DND-41 (cell line): ENCODE measurements at regions not wholly inside any gene's neighbourhood (a gene's known extent, or its start where the extent isn't known, plus 50 kb on each side); places are given as distances from the start of the nearest gene placed in this dataset.

Experiments used
- EZH2 ChIP-seq: IDR thresholded peaks from 3 replicates; pipeline ENCODE4 v1.6.1; 2012; ENCODE audit warnings: borderline replicate concordance, low read depth, mild to moderate bottlenecking, moderate library complexity, low read length, inconsistent platforms; ENCODE audit not compliant: severe bottlenecking
- TF ChIP-seq, protein P1 (sequence below): IDR thresholded peaks from 2 replicates; pipeline ENCODE4 v1.5.1; 2012; ENCODE audit warnings: borderline replicate concordance, low read length, moderate library complexity, mild to moderate bottlenecking; ENCODE audit not compliant: poor library complexity, severe bottlenecking; ENCODE audit errors: extremely low read depth

- TF ChIP-seq, protein P1, sequence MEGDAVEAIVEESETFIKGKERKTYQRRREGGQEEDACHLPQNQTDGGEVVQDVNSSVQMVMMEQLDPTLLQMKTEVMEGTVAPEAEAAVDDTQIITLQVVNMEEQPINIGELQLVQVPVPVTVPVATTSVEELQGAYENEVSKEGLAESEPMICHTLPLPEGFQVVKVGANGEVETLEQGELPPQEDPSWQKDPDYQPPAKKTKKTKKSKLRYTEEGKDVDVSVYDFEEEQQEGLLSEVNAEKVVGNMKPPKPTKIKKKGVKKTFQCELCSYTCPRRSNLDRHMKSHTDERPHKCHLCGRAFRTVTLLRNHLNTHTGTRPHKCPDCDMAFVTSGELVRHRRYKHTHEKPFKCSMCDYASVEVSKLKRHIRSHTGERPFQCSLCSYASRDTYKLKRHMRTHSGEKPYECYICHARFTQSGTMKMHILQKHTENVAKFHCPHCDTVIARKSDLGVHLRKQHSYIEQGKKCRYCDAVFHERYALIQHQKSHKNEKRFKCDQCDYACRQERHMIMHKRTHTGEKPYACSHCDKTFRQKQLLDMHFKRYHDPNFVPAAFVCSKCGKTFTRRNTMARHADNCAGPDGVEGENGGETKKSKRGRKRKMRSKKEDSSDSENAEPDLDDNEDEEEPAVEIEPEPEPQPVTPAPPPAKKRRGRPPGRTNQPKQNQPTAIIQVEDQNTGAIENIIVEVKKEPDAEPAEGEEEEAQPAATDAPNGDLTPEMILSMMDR: no peak
- TF ChIP-seq EZH2: no peak
These were observed 461.3 kb downstream of the BCAT1 start for GRCh38 chr12:24487606-24488005.
